ENCODE measurements at regions not wholly inside any gene's neighbourhood (a gene's known extent, or its start where the extent isn't known, plus 50 kb on each side); places are given as distances from the start of the nearest gene placed in this dataset.

DNA sequence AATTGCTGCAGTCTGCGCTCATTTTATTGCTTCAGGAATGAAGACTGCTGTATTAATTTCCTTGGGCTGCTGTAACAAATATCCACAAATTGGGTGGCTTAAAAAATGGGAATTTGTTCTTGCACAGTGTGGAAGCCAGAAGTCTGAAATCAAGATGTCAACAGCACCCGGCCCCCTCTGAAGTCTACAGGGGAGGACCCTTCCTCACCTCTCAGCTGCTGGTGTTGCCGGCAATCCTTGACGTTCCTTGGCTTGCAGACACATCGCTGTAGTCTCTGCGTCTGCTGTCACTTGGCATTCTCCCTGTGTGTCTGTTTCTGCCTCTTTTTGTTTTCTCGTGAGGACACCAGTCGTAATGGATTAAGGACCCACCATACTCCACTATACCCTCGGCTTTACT is 166.2 kb downstream of the PTPN20 start:
- DNase-seq (ENCODE audit: extremely low read depth in 1 of 2, low read depth in 1 of 2) = no peak

DNA sequence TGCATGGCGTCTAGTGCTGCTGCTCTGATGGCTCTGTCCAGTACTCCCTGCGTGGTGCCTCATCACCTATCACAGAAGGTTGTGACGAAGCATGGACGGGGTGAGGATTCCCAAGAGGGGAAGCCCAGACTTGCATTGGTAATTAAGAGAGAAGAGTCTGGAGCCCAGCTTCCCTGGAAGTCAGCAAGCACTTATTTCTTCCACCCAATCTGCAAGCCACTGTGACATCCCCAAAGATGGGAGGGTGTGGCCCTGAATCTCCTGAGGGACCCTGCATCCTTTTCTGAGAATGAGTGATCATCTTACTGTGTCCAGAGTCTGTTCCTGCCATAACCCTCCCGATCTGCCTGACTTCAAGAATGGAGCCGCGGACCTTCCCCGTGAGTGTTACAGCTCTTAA is 166.7 kb downstream of the PTPN20 start:
- DNase-seq (ENCODE audit: extremely low read depth in 1 of 2, low read depth in 1 of 2) = no peak

DNA sequence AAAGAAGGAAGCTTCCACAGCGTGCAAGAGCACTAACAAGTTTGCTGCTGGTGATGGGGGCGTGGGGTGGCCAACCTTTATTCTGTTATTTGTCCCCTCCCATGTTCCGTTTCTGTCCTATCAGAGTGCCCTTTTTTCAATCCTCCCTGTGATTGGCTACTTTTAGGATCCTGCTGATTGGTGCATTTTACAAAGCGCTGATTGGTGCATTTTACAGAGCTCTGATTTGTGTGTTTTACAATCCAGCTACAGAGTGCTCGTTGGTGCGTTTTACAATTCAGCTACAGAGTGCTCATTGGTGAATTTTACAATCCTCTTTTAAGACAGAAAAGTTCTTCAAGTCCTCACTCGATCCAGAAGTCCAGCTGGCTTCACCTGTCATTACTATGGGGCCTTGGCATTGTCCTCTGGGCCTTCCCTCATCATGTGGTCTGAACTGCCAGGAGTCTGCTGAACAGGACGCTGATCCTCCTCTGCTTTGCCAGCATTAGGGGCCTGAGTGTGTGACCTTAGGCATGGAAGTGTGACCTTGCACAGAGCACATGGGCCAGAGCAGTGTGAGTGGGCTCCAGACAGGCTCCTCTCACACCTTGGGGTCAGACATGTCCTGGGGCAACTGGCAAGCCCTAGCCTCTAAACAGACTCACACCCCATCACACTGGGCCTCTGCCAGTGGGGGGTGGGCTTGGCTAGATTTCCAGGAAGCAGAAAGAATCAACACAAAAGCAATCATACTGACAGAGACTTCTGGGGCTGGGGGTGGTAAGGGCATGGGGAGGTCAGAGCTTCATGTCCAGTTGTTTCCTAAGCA is 167.4 kb downstream of the PTPN20 start:
- no peak for DNase-seq (ENCODE audit: extremely low read depth in 1 of 2, low read depth in 1 of 2)

DNA sequence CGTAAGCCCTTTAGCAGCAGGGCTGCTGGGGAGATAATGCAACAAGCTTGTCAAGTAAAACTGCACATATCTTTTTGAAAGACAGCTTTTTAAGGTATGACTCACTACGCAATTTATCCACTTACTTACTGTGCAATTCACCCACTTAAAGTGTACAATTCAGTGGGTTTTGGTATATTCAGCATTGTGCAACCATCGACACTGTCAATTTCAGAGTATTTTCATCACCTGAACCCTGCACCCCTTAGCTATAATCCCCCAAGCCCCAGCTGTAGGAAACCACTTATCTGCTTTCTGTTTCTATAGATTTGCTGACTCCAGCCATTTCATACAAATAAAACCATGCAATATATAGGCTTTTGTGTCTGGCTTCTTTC is 168.0 kb downstream of the PTPN20 start:
- no peak for DNase-seq (ENCODE audit: extremely low read depth in 1 of 2, low read depth in 1 of 2)

DNA sequence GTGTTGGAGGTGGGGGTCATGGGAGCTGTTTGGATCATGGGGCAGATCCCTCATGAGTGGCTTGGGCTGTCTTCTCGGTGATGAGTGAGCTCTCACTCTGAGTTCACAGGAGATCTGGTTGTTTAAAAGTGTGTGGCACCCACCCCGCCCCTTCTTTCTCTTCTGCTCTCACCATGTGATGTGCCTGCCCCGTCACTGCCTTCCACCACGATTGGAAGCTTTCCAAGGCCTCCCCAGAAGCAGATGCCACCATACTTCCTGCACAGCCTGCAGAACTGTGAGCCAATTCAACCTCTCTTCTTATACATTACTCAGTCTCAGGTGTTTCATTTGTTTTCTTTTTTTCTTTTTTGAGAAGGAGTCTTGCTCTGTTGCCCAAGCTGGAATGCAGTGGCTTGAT is 170.0 kb downstream of the PTPN20 start:
- DNase-seq (ENCODE audit: extremely low read depth in 1 of 2, low read depth in 1 of 2) = no peak

DNA sequence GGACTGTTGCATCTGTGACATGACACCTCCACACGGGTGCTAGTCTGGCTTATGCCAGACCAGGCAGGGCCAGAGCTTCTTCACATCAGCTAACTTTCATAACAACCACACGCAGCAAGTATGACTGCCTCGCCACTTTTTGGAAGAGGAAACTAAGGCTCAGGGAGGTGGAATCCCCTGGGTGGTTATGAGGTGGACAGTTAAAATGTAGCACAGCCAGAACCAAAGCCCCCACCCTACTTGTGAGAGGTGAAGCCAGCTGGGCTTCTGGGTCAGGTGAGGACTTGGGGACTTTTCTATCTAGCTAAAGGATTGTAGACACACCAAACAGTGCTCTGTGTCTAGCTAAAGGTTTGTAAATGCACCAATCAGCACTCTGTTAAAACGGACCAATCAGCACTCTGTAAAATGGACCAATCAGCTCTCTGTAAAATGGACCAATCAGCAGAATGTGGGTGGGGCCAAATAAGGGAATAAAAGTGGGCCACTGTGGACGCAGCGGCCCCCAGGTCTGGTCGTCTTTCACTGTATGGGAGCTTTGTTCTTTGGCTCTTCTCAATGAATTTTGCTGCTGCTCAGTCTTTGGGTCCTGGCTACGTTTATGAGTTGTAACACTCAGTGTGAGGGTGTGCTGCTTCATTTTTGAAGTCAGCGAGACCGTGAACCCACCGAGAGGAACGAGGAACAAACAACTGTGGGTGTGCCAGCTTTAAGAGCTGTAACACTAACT is 171.0 kb downstream of the PTPN20 start:
- DNase-seq (ENCODE audit: extremely low read depth in 1 of 2, low read depth in 1 of 2) = no peak

DNA sequence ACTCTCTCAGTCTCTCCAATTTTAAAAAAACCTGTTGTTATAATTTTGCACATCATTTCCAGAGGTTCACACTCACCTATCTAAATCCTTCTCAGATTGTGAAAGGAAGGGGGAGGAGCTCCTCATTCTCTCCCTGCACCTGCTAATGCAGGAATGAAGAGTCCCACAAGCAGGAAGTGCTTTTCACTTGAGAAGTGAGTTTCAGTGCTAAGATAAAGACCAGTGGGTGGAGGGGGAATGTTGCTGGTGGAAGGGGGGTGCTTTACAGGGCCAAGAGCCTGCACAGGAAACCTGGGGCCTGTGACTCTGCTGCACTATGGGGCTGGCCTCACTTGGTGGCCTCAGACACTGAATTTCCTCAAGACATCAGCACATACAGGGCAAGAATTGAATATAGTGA is 176.4 kb downstream of the PTPN20 start:
- DNase-seq (ENCODE audit: extremely low read depth in 1 of 2, low read depth in 1 of 2) = no peak

DNA sequence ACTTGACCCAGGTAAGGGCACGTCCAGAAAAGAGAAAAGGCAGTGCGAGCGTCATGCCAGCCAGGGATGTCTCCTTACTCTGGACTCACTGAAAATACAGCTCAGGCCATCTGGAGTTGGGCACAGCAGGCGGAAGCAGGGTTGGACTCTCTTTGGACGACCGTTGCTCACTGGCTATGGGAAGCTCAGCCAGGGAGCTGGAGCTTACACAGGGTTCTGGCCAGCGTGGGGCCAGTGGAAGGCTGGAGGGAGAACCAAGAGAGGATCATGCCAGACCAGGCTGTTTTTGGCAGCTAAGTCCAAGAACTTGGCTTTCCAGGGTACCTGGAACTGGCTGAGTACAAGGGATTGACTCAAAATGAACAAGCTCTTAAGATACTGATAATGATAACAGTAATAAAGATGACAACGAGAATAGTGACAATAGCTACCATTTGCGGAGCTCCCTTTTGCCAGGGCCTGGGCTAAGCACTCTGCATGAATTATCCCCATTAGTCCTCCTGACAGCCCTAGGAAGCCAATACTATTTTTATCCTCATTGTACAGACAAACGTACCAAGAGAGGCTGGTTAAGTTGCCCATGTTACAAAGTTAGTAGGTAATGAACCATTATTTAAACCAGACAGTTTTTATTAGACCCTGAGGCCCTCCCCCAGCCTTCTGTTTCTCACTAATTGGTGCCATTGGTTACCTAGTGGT is 177.6 kb downstream of the PTPN20 start:
- DNase-seq (ENCODE audit: extremely low read depth in 1 of 2, low read depth in 1 of 2) = no peak

DNA sequence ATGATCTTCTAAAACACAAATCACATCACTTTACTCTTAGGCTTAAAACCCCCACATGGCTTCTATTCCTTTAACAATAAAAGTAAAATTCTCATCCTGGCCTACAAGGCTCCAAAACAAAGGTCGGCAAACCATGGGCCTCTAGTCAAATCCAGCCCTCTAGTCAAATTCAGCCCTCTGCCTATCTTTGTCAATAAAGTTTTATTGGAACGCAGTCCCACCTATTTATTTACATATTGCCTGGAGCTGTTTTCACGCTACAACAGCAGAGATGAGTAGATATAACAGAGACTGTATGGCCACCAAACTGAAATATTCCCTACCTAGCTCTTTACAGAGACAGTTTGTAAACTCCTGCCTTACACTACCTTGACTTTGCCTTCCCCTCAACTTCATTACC is 178.8 kb downstream of the PTPN20 start:
- DNase-seq (ENCODE audit: extremely low read depth in 1 of 2, low read depth in 1 of 2) = no peak

DNA sequence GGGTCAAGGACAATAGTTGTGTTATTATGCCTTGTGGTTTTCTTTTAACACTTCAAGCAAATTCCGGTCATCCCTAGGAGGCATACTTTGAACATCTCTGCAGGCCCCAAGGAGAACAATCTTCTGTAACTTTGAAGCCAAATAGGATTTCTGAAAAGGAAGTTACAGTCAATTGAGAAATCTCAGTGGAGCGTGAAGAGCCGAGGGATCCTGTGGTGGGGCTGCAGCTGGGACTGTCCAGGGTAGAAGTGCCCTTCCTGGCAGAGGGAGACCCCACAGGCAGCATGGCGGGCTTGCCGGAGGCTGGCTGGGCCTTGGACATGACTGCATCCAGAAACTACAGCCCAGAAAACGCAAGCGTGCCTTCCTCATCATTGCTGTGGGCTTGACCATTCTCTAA is 179.7 kb downstream of the PTPN20 start:
- no peak for DNase-seq (ENCODE audit: extremely low read depth in 1 of 2, low read depth in 1 of 2)

DNA sequence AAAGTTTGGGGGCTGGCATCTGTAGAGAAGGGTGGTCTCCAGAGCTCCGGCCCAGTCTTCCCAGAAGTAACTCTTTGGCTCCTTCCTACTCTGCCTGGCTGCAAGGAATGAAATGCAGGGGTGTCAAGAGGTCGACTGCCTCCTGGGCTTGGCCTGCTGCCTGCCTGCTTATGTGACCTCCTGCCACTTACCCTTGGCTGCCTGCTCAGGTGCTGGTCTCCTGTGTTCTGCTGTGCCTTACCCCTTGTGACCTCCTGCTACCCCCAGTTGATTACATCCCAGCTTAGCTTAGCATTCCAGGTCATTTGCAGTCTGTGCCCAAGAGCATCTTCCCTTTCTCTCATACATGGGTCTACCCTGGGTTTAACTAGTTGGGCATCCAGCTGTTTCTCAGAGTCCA is 180.2 kb downstream of the PTPN20 start:
- DNase-seq (ENCODE audit: extremely low read depth in 1 of 2, low read depth in 1 of 2) = no peak

DNA sequence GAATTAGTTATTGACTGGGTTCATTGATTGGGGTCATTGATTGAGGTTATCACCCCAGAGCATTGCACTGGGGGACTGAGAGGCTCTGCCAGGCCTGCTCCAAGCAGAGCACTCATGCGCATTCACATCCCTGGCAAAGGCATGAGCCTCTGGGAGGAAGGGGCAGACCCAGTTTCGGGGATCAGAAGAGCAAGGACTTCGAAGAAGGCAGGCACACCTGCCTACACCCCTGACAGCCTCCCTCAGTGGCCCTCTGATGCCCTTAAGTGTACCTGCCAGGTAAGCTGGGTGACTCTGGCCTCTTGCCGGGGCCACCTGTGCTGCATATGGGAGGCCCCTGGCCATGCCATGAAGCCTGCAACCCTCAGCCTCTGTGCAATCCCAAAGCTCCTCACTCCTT is 181.1 kb downstream of the PTPN20 start:
- DNase-seq (ENCODE audit: extremely low read depth in 1 of 2, low read depth in 1 of 2) = no peak

DNA sequence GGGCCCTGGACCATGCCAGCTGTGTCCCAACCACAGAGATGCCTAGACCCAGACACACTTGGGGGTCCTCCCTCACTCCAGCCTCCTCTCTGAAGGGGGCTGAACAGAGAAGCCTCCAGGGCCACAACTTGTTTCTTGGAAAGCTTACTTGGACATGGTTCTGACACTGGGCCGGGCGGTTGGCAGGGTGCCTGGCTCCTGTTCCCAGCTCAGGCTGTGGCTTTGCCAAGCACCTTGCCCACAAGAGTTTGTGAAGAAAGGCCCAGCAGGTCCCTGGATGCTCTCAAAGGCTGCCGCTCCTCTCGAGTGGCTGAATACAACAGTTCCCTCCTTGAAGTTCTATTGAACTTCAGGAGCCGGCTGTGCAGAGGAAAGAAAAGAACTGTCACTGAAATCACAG is 181.6 kb downstream of the PTPN20 start:
- no peak for DNase-seq (ENCODE audit: extremely low read depth in 1 of 2, low read depth in 1 of 2)

DNA sequence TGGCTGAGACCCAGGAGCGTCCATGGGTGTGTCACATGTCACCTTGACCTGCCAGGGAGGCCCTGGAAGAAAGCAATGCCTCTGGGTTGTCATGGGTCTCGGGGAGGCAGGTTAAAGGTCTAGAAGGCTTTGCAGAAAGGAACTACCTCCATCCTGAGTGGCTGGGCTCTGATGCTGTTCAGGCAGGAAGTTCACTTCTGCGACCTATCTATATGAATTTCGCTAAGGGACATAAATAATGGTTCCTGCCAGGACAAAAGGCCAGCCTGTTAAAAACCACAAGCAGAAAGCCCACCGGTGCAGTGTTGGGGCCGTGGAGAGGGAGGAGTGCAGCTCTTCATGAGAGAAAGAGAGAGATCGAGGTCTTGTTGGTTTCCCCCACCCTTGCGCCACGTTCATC is 182.9 kb downstream of the PTPN20 start:
- no peak for DNase-seq (ENCODE audit: extremely low read depth in 1 of 2, low read depth in 1 of 2)

DNA sequence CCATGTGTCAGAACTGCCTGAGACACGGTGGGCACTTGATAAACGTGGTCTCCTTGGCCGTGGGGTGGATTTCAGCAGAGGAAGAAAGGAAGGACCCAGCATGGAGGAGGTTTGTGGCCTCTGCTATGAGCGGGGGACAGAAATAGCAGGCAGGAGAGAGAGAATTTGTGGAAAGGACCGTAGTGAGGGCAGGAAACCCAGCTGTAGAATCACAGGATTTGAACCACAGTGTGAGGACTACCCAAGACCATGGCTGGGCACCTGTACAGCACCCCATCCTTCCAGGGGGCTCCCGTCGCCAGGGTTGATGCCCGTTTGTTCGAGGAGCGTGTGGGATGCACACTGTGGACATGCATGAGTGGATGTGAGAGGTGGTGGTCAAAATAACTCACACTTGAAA is 183.4 kb downstream of the PTPN20 start:
- no peak for DNase-seq (ENCODE audit: extremely low read depth in 1 of 2, low read depth in 1 of 2)

DNA sequence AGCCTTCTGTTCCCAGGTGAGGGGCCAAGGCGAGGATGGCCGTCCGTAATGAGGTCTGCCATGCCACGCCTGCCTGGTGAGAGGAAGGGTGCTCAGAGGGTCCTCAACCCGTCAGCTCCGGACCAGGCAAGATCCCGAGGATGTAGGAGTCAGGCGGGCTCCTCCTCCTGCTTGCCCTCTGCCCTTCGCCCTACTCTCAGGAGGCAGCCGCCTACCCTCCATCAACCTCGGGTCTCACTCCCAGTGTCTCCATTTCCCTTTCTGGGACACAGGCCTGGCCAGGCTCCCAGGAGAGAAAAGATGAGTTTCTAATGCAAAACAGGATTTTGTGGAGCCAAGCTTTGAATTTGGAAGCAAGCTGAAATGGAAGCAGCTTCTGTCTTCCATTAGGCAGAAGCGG is 184.0 kb downstream of the PTPN20 start:
- DNase-seq (ENCODE audit: extremely low read depth in 1 of 2, low read depth in 1 of 2) = no peak

DNA sequence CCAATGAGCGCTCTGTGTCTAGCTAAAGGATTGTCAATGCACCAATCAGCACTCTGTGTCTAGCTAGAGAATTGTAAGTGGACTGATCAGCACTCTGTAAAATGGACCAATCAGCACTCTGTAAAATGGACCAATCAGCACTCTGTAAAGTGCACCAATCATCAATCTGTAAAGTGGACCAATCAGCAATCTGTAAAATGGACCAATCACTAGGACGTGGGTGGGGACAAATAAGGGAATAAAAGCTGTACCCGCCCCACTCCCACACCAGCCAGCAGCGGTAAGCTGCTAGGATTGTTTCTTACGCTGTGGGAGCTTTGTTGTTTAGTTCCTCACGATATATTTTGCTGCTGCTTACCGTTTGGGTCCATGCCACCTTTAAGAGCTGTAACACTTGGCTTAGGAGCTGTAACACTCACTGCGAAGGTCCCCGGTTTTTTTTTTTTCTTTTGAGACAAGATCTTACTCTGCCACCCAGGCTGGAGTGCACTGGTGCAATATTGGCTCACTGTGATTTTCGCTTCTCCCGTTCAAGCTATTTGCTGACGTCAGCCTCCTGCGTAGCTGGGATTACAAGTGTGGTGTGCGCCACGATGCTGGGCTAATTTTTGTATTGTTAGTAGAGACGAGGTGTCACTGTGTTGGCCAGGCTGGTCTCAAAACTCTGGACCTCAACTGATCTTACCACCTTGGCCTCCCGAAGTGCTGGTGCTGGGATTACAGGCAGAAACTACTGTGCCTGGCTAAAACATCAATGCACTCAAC is 184.8 kb downstream of the PTPN20 start:
- no peak for DNase-seq (ENCODE audit: extremely low read depth in 1 of 2, low read depth in 1 of 2)

DNA sequence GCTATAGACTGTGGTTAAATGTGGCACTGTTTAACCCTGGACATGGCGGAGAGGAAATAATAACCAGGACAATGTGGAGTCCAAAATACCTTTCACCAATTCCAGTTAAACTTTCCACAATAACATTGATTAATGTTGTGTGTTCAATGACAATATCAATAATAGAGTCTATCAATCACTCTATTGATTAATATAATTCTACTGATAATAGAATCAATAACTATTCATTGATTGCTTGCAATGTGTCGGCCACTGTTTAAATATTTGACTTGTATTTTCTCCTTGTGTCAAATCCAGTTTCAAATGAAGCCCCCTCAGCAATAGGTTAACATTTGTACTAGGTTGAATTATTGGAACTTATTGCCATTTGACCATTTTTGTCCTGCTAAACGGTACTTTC is 187.0 kb downstream of the PTPN20 start:
- no peak for DNase-seq (ENCODE audit: extremely low read depth in 1 of 2, low read depth in 1 of 2)

DNA sequence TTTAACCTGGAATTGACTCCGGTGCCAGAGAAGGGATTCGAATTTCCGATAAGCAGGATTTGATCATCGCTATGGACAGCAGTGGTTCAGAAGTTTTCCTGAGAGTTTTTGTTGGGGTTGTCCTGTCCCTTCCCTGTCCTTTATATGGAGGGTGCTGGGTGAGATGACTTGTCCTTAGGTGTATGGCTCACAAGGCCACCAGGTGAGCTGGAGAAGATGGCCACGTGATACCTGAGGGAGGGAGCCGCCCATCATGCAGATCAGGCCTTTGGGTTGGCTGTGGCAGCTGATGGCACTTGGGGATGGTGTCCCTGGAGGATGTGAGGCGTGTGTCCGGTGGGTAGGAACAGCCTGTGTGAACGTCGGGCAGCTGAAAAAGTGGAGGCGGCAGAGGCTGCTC is 187.7 kb downstream of the PTPN20 start:
- no peak for DNase-seq (ENCODE audit: extremely low read depth in 1 of 2, low read depth in 1 of 2)

DNA sequence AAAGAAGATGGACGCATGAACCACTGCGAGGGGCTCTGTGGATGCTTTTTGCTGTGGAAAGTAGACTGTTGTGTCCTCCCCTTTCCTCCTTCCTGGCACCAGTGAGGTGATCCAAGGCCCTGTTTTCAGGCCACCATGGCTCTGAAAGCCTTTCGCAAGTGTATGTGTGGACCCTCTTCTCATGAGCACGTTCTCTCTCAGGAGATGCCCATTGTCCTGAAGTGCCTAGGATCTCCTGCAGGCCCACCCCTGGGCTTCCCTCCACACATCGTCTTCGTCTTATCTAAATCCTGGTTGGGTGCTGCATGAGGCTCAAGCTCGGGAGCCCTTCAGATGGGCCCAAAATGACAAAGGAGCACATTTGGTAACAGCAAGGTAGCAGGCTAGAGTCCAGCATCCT is 188.2 kb downstream of the PTPN20 start:
- no peak for DNase-seq (ENCODE audit: extremely low read depth in 1 of 2, low read depth in 1 of 2)

DNA sequence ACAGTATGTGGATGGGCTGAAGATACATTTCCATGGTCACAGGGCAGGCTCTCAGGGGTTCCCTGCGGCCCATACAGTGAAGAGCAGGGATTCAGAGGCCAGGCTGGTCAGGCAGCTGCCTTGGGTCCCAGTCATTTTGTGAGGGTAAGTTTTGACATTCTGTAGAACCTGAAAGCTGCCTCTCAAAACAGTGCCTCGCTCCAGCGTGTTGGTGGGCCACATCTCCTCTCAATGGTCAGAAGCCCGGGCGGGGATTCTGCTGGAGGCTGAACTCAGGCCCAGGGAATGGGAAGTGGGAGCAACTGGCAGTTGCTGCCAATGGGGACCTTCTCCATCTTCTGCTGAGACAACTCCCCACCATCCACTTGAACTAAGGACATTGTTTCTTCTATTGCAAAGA is 190.0 kb downstream of the PTPN20 start:
- DNase-seq (ENCODE audit: extremely low read depth in 1 of 2, low read depth in 1 of 2) = no peak

Data from stimulated activated CD8-positive, alpha-beta memory T cell treated with anti-CD3 and anti-CD28 coated beads, Interleukin-7, amount 100 ng/mL, for 48 hours (primary cell).